A549 (cell line): ENCODE measurements at regions not wholly inside any gene's neighbourhood (a gene's known extent, or its start where the extent isn't known, plus 50 kb on each side); places are given as distances from the start of the nearest gene placed in this dataset.

Experiments
- ATAC-seq, 2 experiments: fragments of 200-7000 bp in 1 of 2; fragments of >200 bp in 1 of 2; cut with Nextera tagmentation in 1 of 2; cut with Tn5 transposase in 1 of 2; 3 replicates each; pipeline versions ENCODE4 v1.8.0 to v1.9.1; 2018 to 2020; ENCODE audit warnings: mild to moderate bottlenecking in 1 of 2, moderate library complexity in 1 of 2
- CTCF ChIA-PET: fragments of 300-600 bp; sonication (Branson Sonifier 250); formaldehyde crosslinking; extraction: SDS; loops from one replicate; lab custom pipeline; 2021; ENCODE audit warnings: antibody characterized with exemption, inconsistent platforms; lab: Yijun Ruan, JAX
- POLR2A ChIA-PET: fragments of 350-600 bp; formaldehyde crosslinking; extraction: SDS; loops from one replicate; lab custom pipeline; 2021; ENCODE audit warnings: antibody characterized with exemption, inconsistent platforms; lab: Yijun Ruan, JAX
- DNase-seq, 2 experiments: peaks; one replicate each; pipeline versions ENCODE4 v3.0.0 to v3.0.0-alpha.2; 2011 to 2016; ENCODE audit warnings: low read depth in 1 of 2, low spot score in 1 of 2
- FAIRE-seq: peaks from 2 replicates; lab custom pipeline; 2011; peaks lifted over from hg19 to GRCh38; lab: Jason Lieb, UNC
- H3K27ac ChIP-seq, 2 experiments: fragments of >200 bp; sonication (Bioruptor Twin); formaldehyde crosslinking; 3 replicates each; pipeline ENCODE4 v1.5.1; 2016 to 2017
- H3K4me1 ChIP-seq: fragments of >200 bp; sonication (Bioruptor Twin); formaldehyde crosslinking; 3 replicates; pipeline ENCODE4 v1.6.1; 2016
- H3K4me2 ChIP-seq: fragments of >200 bp; sonication (Bioruptor Twin); formaldehyde crosslinking; 3 replicates; pipeline ENCODE4 v1.6.1; 2016
- H3K4me3 ChIP-seq: fragments of >200 bp; sonication (Bioruptor Twin); formaldehyde crosslinking; 3 replicates; pipeline ENCODE4 v1.5.1; 2016
- H3K9me3 ChIP-seq: fragments of >200 bp; sonication (Bioruptor Twin); formaldehyde crosslinking; 3 replicates; pipeline ENCODE4 v1.6.1; 2016
- BHLHE40 ChIP-seq: IDR thresholded peaks from 2 replicates; pipeline ENCODE4 v1.6.1; 2012; ENCODE audit warnings: low read depth, low read length, inconsistent platforms
- CBX2 ChIP-seq: fragments of 200-600 bp; sonication (generic); IDR thresholded peaks from 2 replicates; pipeline ENCODE4 v1.6.1; 2016; ENCODE audit warnings: low read depth, mild to moderate bottlenecking, borderline replicate concordance
- CBX8 ChIP-seq: fragments of 200-600 bp; sonication (generic); IDR thresholded peaks from 2 replicates; pipeline ENCODE4 v1.6.1; 2016
- EHF ChIP-seq: fragments of 250-450 bp; sonication (Bioruptor Pico); IDR thresholded peaks from 2 replicates; pipeline ENCODE4 v1.5.0; 2020; ENCODE audit warnings: mild to moderate bottlenecking
- EHMT2 ChIP-seq: fragments of 200-600 bp; sonication (generic); IDR thresholded peaks from 2 replicates; pipeline ENCODE4 v1.6.1; 2016; ENCODE audit warnings: antibody characterized with exemption, low read depth, mild to moderate bottlenecking, moderate library complexity
- MYC ChIP-seq: IDR thresholded peaks from 2 replicates; pipeline ENCODE4 v1.6.1; 2012; ENCODE audit warnings: mild to moderate bottlenecking, inconsistent platforms, low read length, improper control_type of control experiment, borderline replicate concordance
- NFE2L2 ChIP-seq: fragments of 150-350 bp; conservative IDR thresholded peaks from 2 replicates; pipeline ENCODE4 v1.6.1; 2014; ENCODE audit warnings: low read length
- POLR2A ChIP-seq: IDR thresholded peaks from 2 replicates; pipeline ENCODE4 v1.6.1; 2012; ENCODE audit warnings: mild to moderate bottlenecking, low read length
- POLR2AphosphoS2 ChIP-seq: conservative IDR thresholded peaks from 2 replicates; pipeline ENCODE4 v1.6.1; 2012; ENCODE audit warnings: low read length, improper control_type of control experiment, inconsistent platforms
- RARB ChIP-seq: fragments of 250-450 bp; sonication (Bioruptor Pico); IDR thresholded peaks from 2 replicates; pipeline ENCODE4 v1.8.0; 2021; ENCODE audit warnings: mild to moderate bottlenecking, moderate library complexity
- RFX5 ChIP-seq: fragments of 450-650 bp; IDR thresholded peaks from 2 replicates; pipeline ENCODE4 v1.7.1; 2014; ENCODE audit warnings: antibody characterized with exemption, mild to moderate bottlenecking, moderate library complexity
- RNF2 ChIP-seq: fragments of 200-600 bp; sonication (generic); IDR thresholded peaks from 2 replicates; pipeline ENCODE4 v1.6.1; 2016; ENCODE audit warnings: low read depth, mild to moderate bottlenecking, antibody characterized with exemption, moderate library complexity, borderline replicate concordance
- TFCP2L1 ChIP-seq: fragments of 250-450 bp; sonication (Bioruptor Pico); IDR thresholded peaks from 2 replicates; pipeline ENCODE4 v1.5.0; 2021; ENCODE audit warnings: mild to moderate bottlenecking
- ZC3H11A ChIP-seq: fragments of 450-650 bp; IDR thresholded peaks from 2 replicates; pipeline ENCODE4 v1.6.1; 2014; ENCODE audit warnings: antibody characterized with exemption, mild to moderate bottlenecking
- ZFP36 ChIP-seq: fragments of 450-650 bp; IDR thresholded peaks from 2 replicates; pipeline ENCODE4 v1.6.1; 2014; ENCODE audit warnings: borderline replicate concordance; ENCODE audit not compliant: partially characterized antibody
- ZNF302 ChIP-seq: fragments of 250-450 bp; sonication (Bioruptor Pico); IDR thresholded peaks from 2 replicates; pipeline ENCODE4 v1.9.0; 2021; ENCODE audit warnings: inconsistent platforms, mild to moderate bottlenecking, moderate library complexity
- ZSCAN20 ChIP-seq: fragments of 250-450 bp; sonication (Bioruptor Pico); IDR thresholded peaks from 2 replicates; pipeline ENCODE4 v1.8.0; 2022; ENCODE audit warnings: mild to moderate bottlenecking, moderate library complexity
- WGBS: methylation state at CpG from one replicate; pipeline ENCODE4 v1.1.6; 2017; ENCODE audit errors: missing lambda C conversion rate; 5-methylcytosine and 5-hydroxymethylcytosine counted together
- TF ChIP-seq, protein P1 (sequence below): fragments of 200-600 bp; sonication (generic); IDR thresholded peaks from 2 replicates; pipeline ENCODE4 v1.6.1; 2016; ENCODE audit warnings: antibody characterized with exemption, mild to moderate bottlenecking, moderate library complexity
- TF ChIP-seq, protein P2 (sequence below): IDR thresholded peaks from 2 replicates; pipeline ENCODE4 v1.6.1; 2012
- TF ChIP-seq, protein P3 (sequence below): fragments of >200 bp; sonication (Bioruptor Twin); formaldehyde crosslinking; IDR thresholded peaks from 3 replicates; pipeline ENCODE4 v1.6.1; 2016
- TF ChIP-seq, protein P4 (sequence below): IDR thresholded peaks from 2 replicates; pipeline ENCODE4 v1.6.1; 2012; ENCODE audit warnings: low read depth, borderline replicate concordance
- TF ChIP-seq, protein P5 (sequence below): fragments of 450-650 bp; IDR thresholded peaks from 2 replicates; pipeline ENCODE4 v1.6.1; 2014; ENCODE audit warnings: antibody characterized with exemption
- TF ChIP-seq, protein P6 (sequence below): fragments of >200 bp; sonication (Bioruptor Twin); formaldehyde crosslinking; IDR thresholded peaks from 3 replicates; pipeline ENCODE4 v1.5.1; 2016

DNA sequence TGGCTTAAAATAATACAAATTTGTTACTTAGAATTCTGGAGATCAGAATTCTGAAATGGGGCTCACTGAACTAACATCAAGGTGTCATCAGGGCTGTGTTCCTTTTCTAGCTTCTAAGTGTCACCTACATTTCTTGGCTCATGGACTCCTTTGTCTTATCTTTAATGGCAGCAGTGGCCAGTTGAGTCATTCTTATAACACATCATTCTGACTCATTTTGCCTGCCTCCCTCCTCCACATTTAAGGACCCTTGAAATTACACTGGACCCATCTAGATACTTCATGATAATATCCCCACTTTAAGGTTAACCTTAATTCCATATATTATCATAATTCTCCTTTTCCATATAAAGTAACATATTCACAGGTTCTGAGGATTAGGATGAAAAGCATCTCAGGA is 215.9 kb downstream of the GUCY2F start:
- ChIA-PET CTCF (no interaction called here), POLR2A (no interaction called here)
- TF ChIP-seq BHLHE40 (no peak), NFE2L2 (no peak), ZSCAN20 (CRISPR knock-in tag) (no peak), ZFP36 (no peak), RNF2 (no peak), CBX2 (no peak), ZNF302 (CRISPR knock-in tag) (no peak), EHF (CRISPR knock-in tag) (no peak), POLR2AphosphoS2 (no peak), TFCP2L1 (no peak), RARB (CRISPR knock-in tag) (no peak), EHMT2 (no peak), MYC (no peak)
- TF ChIP-seq, protein P1, sequence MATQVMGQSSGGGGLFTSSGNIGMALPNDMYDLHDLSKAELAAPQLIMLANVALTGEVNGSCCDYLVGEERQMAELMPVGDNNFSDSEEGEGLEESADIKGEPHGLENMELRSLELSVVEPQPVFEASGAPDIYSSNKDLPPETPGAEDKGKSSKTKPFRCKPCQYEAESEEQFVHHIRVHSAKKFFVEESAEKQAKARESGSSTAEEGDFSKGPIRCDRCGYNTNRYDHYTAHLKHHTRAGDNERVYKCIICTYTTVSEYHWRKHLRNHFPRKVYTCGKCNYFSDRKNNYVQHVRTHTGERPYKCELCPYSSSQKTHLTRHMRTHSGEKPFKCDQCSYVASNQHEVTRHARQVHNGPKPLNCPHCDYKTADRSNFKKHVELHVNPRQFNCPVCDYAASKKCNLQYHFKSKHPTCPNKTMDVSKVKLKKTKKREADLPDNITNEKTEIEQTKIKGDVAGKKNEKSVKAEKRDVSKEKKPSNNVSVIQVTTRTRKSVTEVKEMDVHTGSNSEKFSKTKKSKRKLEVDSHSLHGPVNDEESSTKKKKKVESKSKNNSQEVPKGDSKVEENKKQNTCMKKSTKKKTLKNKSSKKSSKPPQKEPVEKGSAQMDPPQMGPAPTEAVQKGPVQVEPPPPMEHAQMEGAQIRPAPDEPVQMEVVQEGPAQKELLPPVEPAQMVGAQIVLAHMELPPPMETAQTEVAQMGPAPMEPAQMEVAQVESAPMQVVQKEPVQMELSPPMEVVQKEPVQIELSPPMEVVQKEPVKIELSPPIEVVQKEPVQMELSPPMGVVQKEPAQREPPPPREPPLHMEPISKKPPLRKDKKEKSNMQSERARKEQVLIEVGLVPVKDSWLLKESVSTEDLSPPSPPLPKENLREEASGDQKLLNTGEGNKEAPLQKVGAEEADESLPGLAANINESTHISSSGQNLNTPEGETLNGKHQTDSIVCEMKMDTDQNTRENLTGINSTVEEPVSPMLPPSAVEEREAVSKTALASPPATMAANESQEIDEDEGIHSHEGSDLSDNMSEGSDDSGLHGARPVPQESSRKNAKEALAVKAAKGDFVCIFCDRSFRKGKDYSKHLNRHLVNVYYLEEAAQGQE = no peak
- TF ChIP-seq, protein P2, sequence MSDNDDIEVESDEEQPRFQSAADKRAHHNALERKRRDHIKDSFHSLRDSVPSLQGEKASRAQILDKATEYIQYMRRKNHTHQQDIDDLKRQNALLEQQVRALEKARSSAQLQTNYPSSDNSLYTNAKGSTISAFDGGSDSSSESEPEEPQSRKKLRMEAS = no peak
- TF ChIP-seq, protein P3, sequence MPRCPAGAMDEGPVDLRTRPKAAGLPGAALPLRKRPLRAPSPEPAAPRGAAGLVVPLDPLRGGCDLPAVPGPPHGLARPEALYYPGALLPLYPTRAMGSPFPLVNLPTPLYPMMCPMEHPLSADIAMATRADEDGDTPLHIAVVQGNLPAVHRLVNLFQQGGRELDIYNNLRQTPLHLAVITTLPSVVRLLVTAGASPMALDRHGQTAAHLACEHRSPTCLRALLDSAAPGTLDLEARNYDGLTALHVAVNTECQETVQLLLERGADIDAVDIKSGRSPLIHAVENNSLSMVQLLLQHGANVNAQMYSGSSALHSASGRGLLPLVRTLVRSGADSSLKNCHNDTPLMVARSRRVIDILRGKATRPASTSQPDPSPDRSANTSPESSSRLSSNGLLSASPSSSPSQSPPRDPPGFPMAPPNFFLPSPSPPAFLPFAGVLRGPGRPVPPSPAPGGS = no peak
- TF ChIP-seq, protein P4, sequence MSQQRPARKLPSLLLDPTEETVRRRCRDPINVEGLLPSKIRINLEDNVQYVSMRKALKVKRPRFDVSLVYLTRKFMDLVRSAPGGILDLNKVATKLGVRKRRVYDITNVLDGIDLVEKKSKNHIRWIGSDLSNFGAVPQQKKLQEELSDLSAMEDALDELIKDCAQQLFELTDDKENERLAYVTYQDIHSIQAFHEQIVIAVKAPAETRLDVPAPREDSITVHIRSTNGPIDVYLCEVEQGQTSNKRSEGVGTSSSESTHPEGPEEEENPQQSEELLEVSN = no peak
- TF ChIP-seq, protein P5, sequence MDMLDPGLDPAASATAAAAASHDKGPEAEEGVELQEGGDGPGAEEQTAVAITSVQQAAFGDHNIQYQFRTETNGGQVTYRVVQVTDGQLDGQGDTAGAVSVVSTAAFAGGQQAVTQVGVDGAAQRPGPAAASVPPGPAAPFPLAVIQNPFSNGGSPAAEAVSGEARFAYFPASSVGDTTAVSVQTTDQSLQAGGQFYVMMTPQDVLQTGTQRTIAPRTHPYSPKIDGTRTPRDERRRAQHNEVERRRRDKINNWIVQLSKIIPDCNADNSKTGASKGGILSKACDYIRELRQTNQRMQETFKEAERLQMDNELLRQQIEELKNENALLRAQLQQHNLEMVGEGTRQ = no peak
- TF ChIP-seq, protein P6, sequence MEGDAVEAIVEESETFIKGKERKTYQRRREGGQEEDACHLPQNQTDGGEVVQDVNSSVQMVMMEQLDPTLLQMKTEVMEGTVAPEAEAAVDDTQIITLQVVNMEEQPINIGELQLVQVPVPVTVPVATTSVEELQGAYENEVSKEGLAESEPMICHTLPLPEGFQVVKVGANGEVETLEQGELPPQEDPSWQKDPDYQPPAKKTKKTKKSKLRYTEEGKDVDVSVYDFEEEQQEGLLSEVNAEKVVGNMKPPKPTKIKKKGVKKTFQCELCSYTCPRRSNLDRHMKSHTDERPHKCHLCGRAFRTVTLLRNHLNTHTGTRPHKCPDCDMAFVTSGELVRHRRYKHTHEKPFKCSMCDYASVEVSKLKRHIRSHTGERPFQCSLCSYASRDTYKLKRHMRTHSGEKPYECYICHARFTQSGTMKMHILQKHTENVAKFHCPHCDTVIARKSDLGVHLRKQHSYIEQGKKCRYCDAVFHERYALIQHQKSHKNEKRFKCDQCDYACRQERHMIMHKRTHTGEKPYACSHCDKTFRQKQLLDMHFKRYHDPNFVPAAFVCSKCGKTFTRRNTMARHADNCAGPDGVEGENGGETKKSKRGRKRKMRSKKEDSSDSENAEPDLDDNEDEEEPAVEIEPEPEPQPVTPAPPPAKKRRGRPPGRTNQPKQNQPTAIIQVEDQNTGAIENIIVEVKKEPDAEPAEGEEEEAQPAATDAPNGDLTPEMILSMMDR = no peak
- FAIRE-seq = peak; percentile 28
- Histone ChIP-seq H3K4me3 (no peak overlapping the region), H3K4me2 (no peak overlapping the region), H3K27ac (no peak overlapping the region), H3K9me3 (no peaks in the 10 kb centered on the region), H3K4me1 (no peaks in the 10 kb centered on the region)
- no peak for DNase-seq
- ATAC-seq = no peak

DNA sequence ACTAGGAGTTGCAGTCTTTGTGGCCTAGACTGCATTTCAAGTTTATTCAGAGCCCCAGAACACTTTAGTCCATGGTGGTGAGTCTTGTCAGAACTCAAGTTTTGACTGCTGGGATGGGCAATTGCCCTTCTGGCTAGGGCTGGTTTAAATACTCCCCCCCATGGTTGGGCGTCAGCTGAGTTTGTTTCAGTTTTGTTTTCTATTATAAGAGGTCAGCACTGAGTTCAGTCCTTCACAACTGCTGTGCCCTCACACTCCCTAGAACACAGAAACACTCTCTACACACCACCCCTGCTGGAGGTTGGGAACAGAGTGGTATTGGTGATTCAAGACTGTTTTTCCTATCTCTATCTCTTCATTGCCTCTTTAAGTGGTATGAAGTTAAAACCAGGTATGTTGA is 217.0 kb downstream of the GUCY2F start:
- H3K27ac ChIP-seq = no peak overlapping the region

More for the DNA sequence above, 217.0 kb downstream of the GUCY2F start:
- ChIA-PET POLR2A (no interaction called here), CTCF (no interaction called here)
- Histone ChIP-seq H3K4me3 (no peak overlapping the region), H3K9me3 (no peaks in the 10 kb centered on the region), H3K4me2 (no peak overlapping the region), H3K4me1 (no peaks in the 10 kb centered on the region)
- TF ChIP-seq CBX8 = no peak
- no peak for TF ChIP-seq RFX5
- no peak for TF ChIP-seq POLR2A
- no peak for TF ChIP-seq ZC3H11A
- TF ChIP-seq NFE2L2 = no peak
- FAIRE-seq = no peak
- WGBS = 13% methylated on average over 1 of the region's 1 CpG
- no peak for DNase-seq
- no peak for ATAC-seq
